ENCODE measurements at regions not wholly inside any gene's neighbourhood (a gene's known extent, or its start where the extent isn't known, plus 50 kb on each side); places are given as distances from the start of the nearest gene placed in this dataset.
"Not testable (repeated sequence)": the region's sequence is repeated elsewhere in the genome, so short reads cannot be mapped to it uniquely, and the experiment has no call there.

DNA sequence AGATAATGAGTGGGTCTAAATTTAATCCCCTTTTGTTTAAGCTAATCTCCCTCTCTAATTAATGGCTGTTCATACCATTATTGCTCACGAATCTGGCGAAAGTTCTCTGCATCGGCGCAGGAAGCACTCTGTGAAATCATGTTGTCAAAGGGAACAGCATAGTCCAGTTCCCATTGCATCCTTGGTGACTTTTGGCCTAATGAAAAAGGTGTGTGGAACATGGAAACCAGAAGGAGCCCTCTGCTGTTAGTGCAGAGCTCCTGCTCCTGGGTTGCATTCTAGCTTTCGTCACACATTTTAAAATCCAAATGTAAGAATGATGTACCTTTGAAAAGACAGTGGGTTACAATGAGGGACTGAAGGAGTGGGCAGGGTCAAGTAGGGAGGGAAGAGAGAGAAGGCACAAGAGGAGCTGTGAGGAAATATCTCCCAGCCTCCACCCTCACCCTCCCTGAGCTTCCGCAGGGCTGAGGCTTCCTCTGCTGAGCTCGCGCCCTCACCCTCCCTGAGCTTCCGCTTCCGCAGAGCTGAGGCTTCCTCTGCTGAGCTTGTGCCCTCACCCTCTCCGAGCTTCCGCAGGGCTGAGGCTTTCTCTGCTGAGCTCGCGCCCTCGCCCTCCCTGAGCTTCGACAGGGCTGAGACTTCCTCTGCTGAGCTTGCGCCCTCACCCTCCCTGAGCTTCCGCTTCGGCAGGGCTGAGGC lies 754.3 kb upstream of the TPTE start:
- not testable (repeated sequence) for DNase-seq

DNA sequence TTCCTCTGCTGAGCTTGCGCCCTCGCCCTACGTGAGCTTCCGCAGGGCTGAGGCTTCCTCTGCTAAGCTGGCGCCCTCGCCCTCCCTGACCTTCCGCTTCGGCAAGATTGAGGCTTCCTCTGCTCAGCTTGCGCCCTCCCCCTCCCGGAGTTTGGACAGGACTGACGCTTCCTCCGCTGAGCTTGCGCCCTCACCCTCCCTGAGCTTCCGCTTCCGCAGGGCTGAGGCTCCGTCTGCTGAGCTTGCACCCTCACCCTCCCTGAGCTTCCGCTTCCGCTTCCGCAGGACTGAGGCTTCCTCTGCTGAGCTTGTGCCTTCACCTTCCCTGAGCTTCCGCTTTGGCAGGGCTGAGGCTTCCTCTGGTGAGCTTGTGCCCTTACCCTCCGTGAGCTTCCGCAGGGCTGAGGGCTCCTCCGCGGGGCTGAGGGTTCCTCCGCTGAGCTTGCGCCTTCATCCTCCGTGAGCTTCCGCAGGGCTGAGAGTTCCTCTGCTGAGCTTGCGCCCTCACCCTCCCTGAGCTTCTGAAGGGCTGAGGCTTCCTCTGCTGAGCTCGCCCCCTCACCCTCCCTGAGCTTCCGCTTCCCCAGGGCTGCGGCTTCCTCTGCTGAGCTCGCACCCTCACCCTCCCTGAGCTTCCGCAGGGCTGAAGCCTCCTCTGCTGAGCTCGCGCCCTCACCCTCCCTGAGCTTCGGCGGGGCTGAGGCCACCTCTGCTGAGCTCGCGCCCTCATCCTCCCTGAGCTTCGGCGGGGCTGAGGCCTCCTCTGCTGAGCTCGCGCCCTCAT lies 753.6 kb upstream of the TPTE start:
- DNase-seq, result no peak

DNA sequence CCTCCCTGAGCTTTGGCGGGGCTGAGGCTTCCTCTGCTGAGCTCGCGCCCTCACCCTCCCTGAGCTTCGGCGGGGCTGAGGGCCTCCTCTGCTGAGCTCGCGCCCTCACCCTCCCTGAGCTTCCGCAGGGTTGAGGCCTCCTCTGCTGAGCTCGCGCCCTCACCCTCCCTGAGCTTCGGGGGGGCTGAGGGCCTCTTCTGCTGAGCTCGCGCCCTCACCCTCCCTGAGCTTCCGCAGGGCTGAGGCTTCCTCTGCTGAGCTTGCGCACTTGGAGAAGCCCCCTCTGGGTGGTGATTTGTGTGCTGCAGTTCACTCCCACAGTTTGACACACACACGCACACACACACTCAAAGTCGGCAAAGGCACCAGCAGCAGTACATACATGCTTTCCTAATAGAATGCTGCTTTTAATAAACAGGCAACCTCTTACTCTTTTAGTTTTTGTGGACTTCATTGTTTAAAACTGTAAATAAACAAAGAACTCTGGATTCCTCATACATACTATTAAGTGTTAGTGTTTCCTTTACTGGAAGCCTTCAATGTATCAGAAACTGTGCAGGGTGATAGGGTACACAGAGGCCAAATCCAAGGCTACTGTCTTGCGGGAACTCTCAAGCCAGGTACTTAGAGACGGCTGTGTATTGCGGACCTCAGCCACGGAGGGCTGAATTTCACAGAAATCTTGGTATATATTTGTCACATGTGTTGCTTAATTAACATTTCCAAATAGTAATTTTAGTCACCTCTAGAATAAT lies 752.8 kb upstream of the TPTE start:
- not testable (repeated sequence) for DNase-seq

DNA sequence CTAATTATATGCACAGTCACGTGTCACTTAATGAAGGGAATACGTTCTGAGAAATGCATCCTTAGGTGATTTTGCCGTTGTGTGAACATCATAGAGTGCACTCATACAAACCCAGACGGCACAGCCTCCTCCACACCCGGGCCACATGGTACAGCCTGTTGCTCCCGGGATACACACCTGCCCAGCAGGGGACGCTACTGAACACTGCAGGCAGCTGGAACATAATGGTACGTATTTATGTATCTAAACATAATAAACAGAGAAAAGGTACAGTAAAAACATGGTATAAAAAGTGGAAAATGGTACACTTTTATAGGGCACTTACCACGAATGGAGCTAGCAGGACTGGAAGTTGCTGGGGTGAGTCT lies 752.3 kb upstream of the TPTE start:
- DNase-seq, result not testable (repeated sequence)

DNA sequence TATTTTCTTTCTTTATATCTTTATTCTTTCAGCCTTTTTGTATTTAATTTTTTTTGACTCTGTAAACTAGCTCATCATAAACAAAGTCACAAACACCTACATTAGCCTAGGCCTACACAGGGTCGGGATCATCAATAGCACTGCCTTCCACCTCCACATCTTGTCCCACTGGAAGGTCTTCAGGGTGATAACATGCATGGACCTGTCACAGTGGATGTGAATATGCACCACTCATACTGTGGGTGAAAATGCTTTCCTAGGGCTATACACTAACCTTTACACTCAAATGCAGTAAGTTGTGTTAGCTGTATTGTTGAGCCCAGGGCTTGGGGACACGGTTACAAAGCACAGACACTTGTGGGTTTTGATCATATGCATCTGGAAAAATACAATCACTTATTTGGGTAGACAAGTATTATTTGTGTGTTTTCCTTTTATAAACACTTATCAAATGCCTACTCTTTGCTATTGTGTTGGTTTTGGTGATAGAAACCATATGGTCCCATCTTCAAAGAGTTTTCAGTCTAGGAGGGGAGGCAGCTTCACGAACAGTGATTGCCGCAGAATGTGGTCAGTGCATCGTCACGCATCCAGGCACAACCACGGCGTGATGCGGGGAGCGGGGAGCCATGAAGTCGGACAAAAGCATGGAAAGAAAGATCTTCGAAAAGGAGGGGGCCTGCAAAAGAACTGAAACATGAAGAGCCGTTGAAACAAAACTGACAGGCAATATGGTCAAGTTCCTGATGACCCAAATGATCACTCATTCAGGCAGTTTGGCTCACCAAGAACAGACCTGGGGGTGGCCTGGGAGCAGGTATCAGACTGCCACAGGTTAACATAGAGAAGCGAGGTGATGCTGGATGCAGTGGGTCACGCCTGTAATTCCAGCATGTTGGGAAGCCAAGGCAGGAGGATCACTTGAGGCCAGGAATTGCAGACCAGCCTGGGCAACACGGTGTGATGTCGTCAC lies 751.4 kb upstream of the TPTE start:
- not testable (repeated sequence) for DNase-seq

DNA sequence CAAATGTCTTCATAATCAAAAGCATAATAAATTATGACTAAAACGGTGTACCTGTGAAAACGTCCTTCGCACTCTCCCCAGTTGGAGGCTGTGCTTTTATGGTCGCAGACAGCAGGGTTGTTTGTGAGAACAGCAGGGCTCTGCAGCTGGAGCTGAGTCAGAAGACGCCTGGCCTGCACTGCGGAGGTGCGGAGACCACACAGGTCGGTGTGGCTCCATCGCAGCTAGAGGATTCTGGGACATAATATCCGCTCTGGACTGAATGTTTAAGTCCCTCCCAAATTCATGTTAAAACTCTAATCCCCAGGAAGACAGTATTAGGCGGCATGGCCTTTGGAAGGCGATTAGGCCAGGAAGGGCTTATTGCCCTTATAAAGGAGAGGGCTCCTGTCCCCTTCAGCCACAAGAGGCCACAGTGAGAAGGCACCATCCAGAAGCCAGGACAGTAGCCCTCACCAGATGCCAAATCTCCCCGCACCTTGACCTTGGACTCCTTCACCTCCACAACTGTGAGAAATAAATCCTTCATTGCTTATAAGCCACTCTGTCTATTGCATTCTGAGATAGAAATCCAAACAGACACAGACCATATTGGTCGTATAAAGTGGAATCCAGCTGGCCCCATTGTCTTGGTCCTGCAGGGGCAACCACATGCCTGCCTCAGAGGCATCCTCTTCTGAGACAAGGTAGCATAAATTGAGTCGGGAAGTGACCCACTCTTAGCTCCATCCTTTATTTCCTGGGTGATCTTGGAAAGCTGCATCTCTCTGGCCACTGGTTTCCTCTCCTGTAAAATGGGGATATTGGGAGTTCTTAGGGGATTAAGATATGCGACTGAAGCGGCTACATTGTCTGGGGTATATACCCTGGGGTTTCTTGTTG lies 749.7 kb upstream of the TPTE start:
- DNase-seq, result not testable (repeated sequence)

DNA sequence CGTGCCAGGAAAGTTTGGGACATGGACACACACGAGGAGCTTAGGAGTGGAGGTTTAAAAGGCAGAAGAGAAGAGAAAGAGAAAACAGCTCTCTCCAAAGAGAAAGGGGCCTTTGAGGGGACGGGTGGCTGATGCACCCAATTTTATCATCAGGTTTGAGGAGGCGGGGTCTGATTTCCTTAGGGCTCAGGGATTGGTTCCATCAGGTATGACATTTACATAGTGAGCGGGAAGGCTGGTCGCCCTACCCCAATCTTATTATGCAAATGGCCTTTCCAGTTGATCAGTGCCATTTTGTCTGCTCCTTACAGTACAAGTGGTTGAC lies 749.1 kb upstream of the TPTE start:
- no peak for DNase-seq

DNA sequence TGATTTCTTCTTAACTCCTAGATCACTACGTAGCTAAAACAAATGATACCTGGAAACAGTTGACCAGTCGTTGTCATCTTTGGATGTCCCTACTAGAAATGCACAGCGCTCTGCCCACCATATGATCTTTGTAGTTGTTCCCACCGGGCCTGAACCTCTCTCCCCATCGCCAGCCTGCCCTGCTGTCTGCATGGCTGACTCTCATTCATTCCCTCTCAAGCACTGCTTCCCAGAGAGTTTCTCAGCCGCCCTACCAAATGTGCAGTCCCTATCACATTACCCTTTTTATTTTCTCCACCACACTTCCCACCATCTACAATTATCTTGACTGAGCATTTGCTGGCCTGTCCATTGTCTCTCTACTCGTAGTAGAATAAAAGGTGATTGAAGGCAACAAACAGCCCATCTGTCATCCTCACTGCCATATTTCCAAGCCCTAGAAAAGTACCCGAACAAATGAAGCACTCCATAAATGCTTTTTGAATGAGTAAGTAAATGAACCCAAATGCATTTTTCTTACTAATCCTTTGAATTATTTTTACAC lies 748.4 kb upstream of the TPTE start:
- not testable (repeated sequence) for DNase-seq

DNA sequence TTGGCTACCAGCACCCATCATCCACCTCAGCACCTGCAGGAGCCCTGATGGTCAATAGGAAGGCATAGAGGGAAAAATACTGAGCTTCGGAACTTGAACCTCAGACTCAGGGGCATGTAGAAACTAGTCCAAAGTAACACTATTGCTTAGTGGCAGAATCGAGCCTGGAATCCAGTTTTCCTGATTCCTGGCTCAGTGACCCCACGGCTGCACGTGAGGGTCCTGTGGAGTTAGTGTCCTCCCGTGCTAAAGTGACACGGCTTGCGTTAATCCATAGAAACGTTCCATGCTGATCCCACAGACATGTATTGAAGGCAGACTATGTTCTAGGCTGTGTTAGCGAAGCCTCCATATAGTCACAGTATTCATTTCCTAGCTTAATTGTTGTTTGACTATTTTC lies 747.0 kb upstream of the TPTE start:
- DNase-seq, result no peak

DNA sequence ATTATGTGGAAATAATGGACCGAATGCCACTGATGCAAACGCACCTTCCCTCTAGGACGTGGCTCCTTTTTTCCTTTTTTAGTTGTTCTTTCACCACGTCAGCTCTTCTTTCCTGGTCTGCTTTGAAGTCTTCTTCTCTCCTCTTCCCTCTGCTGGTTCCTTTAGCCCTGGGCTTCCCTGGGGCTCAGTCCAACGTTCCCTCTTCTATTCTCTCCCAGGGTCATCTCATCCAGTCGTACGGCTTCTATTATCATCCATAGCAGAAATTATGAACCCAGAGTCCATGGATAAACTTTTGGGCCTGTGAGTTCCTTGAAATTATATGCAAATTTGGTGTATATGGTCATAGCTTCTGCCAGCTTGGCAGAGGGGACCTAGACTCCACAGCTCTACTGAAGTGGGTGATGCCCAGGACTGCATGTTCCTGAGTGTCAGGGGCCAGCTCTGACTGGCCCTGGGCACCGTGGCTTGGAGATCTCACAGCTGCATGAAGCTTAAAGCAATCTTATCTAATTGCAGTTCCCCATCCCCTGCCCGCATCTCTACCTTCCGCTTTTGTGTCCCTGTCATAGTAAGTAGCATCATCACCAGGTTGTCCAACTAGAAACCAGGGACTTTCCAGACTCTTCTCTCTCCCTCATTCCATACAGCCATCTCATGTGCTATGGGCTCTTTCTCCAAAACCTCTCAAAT lies 746.3 kb upstream of the TPTE start:
- DNase-seq, result not testable (repeated sequence)

DNA sequence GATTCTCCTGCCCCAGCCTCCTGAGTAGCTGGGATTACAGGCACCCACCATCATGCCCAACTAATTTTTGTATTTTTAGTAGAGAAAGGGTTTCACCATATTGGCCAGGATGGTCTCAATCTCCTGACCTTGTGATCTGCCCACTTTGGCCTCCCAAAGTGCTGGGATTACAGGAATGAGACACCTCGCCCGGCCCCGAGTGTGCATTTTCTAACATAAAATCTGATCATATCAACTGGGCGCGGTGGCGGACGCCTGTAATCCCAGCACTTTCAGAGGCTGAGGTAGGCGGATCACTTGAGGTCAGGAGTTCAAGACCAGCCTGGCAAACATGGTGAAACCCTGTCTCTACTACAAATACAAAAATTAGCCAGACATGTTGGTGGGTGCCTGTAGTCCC lies 745.5 kb upstream of the TPTE start:
- DNase-seq, result not testable (repeated sequence)

DNA sequence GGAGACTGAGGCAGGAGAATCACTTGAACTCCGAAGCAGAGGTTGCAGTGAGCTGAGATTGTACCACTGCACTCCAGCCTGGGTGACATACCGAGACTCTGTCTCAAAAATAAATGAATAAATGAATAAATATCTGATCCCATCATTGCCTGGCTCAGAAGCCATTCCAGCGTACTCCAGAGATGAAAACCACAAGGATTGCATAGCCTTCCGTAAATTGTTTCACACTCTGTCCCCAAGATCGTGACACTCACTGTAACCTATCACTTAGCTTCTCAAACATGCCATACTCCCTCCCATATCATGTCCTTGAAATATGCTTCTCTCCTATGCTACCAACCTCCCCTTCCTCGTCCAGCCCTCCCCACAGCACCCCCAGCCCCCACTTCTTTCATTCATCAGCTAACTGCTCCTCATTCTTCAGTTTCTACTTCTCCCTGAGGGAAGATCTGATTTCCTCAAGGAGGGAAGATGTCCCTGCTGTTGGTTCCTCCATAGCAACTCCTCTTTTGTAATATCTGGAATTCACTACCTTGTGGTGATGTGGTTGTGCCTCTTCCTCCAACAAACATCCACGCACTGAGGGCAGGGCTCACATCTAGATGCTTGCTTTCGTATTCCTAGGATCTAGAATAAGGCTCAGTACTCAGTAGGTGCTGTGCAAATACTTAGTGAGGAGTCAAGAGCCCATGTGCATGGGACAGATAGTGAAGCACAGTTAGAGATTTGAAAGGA lies 744.9 kb upstream of the TPTE start:
- DNase-seq, result not testable (repeated sequence)

DNA sequence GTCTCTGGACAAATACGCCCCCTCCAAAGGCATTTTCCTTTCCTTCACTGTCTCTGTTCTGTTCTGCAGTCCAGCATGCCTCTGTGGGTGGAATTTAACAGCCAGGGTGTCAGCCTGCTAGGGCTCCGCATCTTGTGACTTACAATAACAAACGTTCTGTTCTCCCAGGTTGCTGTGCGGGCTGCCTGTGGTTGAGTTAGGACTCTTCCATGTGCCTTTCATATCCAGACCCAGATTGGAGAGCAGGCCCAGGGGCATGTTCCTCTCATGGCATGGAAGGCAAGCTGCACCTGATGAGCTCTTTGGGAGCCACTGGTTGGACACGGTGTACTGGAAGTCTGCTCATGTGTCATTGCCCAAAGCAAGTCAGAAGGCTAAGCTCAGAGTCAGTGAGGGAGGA lies 742.8 kb upstream of the TPTE start:
- DNase-seq, result not testable (repeated sequence)

DNA sequence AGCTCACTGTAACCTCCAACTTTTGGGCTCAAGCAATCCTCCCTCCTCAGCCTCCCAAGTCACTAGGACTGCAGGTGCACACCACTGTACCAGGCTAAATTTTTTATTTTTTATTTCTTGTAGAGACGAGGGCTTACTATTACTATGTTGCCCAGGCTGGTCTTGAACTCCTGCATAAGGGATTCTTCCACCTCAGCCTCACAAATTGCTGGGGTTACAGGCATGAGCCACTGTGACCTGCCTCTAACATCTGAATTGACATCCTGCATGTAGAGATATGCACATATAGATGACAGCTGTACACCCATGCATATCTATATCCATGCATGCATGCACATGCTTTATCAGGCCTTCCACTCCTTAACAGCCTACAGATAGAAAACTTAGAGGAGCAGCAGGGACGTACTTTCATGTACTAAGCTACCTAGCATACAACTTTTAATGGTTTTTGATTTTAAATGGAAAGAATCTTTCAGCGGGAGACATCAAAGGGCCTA lies 740.9 kb upstream of the TPTE start:
- DNase-seq, result no peak

DNA sequence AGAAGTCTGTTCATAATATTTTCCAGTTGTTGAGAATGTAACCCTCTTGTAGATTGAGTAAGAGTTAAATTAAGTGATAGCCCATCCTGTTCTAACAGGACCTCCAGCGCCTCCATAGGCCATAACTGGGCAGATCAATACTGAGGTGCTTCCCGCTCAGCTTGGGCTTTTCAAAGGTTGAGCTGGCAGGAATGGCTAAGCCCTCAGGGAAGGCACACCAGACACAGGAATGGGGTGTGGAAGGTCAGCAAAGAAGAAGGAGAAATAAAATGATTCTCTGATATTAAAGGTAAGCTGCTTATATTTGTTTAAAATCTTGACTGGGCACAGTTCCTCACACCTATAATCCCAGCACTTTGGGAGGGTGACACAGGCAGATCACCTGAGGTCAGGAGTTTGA lies 737.8 kb upstream of the TPTE start:
- DNase-seq, result not testable (repeated sequence)

DNA sequence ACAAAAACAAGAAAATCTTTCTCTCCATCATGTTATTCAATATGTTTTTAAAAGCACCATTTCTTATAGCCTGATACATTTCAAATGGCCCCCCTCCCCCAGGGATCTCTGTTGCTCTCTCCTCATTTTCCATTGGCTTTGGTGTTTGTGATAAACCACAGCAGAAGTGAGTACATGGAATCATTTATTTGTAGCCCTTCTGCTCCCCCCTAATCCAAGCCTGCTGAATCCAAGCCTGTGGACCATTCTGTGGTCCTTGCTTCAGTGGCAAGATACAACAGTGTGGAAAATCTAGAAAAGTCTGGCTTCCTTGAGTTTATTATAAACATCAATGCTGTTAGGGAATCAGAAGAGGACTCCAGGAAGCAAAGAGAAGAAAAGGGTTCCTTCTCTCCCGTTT lies 737.2 kb upstream of the TPTE start:
- DNase-seq, result not testable (repeated sequence)

DNA sequence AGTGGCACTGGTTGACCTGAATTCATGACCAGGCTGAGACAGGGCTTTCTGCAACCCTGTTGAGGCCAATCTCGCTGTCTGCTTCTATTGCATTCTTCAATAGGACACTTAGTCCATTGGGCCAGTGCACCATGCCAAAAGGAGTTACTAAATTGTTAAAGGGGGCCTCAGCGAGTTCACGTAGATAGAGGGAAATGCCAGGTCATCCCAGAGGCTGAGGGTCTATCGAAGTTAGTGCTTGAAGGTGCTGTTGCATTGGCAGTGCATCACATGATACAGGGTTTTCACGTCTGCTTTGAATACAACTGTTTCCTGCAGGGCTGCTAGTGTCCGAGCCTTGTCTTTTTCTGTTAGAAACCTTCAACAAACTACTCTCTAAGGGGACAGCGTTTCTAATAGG lies 735.3 kb upstream of the TPTE start:
- not testable (repeated sequence) for DNase-seq

DNA sequence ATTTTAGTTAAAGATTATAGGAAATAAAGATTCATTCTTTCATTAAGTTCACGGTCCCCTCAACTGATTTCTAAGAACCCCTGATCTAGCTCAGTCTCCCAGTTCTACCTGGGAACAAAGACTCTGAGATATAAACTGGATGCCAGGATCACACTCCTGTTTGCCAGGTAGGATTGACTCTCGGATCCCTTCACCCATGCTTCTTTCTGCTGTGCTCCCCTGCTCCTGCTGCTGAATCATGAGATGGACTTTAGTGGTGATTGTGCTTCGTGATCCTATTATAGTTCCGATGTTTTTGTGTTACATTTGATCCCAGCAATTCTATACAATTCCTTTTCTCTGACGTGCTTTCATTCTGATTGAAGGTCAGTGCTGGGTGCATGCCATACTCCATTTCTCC lies 733.1 kb upstream of the TPTE start:
- DNase-seq, result not testable (repeated sequence)

DNA sequence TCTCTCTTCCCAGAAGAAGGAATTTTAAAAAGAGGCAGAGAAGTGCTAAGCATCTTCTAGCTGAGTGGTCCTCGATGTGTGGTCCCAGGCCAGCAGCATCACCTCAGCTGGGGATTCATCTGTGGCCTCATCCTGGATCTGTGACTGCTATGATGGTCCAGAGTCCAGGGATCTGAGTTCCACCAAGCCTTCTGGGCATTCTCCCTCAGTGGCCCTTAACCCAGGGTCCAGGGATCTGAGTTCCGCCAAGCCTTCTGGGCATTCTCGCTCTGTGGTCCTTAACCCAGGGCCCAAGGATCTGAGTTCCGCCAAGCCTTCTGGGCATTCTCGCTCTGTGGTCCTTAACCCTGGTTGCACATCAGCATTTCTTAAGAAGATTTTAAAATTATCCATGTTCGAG lies 731.0 kb upstream of the TPTE start:
- not testable (repeated sequence) for DNase-seq

DNA sequence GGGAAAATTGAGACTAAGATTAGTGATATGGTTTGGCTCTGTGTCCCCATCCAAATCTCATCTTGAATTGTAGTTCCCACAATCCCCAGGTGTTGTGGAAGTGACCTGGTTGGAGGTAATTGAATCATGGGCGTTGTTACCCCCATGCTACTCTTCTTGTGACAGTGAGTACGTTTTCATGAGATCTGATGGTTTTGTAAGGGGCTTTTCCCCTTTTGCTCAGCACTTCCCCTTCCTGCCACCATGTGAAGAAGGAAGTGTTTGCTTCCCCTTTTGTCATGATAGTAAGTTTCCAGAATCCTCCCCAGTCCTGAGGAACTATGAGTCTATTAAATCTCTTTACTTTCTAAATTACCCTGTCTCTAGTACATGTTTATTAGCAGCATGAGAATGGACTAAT lies 729.9 kb upstream of the TPTE start:
- not testable (repeated sequence) for DNase-seq
